Large intestine (tissue), 3 donors: ENCODE measurements at regions not wholly inside any gene's neighbourhood (a gene's known extent, or its start where the extent isn't known, plus 50 kb on each side); places are given as distances from the start of the nearest gene placed in this dataset.

Experiments
- DNase-seq, 2 donors: peaks; one replicate each; pipeline versions ENCODE4 v3.0.0 to v3.0.0-alpha.2; 2013
- H3K27ac ChIP-seq: one replicate; pipeline ENCODE4 v1.5.1; 2013; ENCODE audit warnings: low read length
- H3K27me3 ChIP-seq: 2 replicates; pipeline ENCODE4 v1.6.1; 2013; ENCODE audit warnings: low read length; ENCODE audit not compliant: control insufficient read depth, insufficient read depth
- H3K36me3 ChIP-seq: 2 replicates; pipeline ENCODE4 v1.6.1; 2013; ENCODE audit warnings: low read length; ENCODE audit not compliant: control insufficient read depth, insufficient read depth
- H3K4me1 ChIP-seq: one replicate; pipeline ENCODE4 v1.6.1; 2013; ENCODE audit warnings: low read length; ENCODE audit not compliant: control insufficient read depth, insufficient read depth
- H3K4me3 ChIP-seq: one replicate; pipeline ENCODE4 v1.5.1; 2013; ENCODE audit warnings: low read length
- H3K9me3 ChIP-seq: one replicate; pipeline ENCODE4 v1.6.1; 2013; ENCODE audit warnings: mild to moderate bottlenecking, low read depth, low read length, moderate library complexity; ENCODE audit not compliant: control insufficient read depth
- WGBS: methylation state at CpG from one replicate; pipeline ENCODE4 v1.1.5; 2013; ENCODE audit warnings: low lambda C conversion rate; ENCODE audit not compliant: insufficient coverage; 5-methylcytosine and 5-hydroxymethylcytosine counted together

DNA sequence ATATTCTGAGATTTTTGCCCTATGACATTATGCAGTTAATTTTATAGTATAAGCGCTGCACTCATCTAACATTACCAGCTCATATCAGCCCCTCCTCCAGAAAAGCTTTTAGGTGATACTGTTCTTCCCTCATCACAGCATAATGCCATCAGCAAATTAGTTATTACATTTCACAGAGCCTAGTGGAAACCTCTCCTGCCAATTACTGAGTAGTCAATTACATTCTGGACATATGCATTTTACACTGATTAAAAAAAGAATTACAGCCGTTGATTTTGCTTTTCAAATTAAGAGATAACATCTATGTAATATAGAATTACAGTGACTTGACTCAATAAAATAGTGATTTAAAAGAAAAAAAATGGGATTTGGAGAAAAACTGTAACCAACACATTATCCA is 542.1 kb downstream of the UQCRFS1 start:
- no peak for DNase-seq
- Histone ChIP-seq H3K9me3 (peaks cover 3% of the 10 kb centered on the region), H3K27me3 (no peaks in the 10 kb centered on the region), H3K27ac (no peak overlapping the region), H3K4me1 (no peaks in the 10 kb centered on the region), H3K36me3 (no peaks in the 10 kb centered on the region), H3K4me3 (no peak overlapping the region)
- WGBS = 65% methylated on average over 2 of the region's 2 CpGs

DNA sequence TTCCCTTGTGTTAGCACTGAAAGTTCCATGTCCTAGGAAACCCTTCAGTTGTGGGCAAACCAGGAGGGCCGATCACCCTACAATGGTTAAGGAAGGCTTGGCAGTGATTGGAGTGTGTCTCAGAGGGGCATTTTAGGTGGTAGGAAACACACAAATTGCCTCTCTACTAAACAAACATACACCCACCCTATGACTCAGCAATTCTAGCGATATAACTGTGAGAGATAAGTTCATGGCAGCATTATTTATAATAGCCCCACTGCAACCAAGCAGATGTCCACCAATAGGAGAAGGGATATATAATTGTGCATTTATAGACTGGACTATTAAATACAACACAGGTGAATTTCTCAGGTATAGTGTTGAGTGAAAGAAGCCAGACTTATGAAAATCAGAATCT is 543.1 kb downstream of the UQCRFS1 start:
- no CpG with 5 or more reads among the region's 2 CpGs for WGBS
- Histone ChIP-seq H3K27me3 (no peaks in the 10 kb centered on the region), H3K27ac (no peak overlapping the region), H3K4me1 (no peaks in the 10 kb centered on the region), H3K4me3 (no peak overlapping the region), H3K9me3 (peaks cover under 1% of the 10 kb centered on the region), H3K36me3 (no peaks in the 10 kb centered on the region)
- DNase-seq = no peak

DNA sequence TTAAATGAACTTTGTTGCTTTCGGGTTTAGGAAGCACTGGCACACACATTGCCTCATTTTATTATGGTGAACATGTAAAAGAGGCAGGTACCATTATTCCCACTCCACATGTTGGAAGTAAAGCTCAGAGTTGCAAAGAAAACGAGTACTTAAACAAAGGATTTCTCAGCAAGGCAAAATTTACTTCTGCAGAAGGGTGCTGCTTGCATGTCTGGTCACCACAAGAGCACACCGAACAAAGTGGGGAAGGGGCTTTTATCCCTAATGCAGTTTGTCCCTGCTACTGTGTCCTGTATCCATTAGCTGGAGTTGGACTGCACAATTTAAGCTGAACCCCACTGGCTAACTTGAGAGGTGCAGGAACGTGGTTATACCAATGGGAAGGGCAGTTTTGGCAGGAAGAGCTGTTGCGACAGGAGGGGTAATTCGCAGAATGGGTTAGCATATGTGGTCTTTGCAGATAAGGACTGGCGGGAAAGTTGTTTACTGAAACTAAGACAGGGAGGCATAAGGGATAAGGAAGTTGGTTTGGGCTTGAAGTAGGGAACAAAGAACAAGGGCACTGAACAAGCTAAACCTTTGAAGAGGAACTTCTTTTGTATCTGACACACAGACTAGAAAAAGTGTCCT is 545.5 kb downstream of the UQCRFS1 start:
- H3K9me3 ChIP-seq = no peaks in the 10 kb centered on the region
- H3K4me3 ChIP-seq = no peak overlapping the region
- no peak for DNase-seq
- WGBS = 67% methylated on average over 1 of the region's 7 CpGs
- no peaks in the 10 kb centered on the region for H3K27me3 ChIP-seq
- no peaks in the 10 kb centered on the region for H3K36me3 ChIP-seq
- H3K4me1 ChIP-seq = no peaks in the 10 kb centered on the region
- H3K27ac ChIP-seq = no peak overlapping the region

DNA sequence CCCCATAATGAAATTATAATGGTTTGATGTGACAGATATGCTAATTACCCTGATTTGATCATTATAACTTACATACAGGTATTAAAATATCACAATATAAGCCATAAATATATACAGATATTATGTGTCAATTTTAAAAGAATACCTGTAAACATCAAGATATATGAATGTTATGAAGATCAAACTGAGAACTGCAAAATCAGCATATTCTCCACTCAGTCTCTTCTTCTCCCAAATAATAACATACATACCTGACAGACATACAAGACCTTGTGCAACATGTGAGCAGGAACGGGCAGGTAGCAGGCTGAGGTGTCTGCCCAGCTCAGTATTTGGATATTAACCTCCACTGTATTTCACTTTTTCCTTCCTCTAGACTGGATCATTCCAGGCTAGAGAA is 547.2 kb downstream of the UQCRFS1 start:
- DNase-seq = no peak
- no CpG with 5 or more reads among the region's 1 CpG for WGBS
- H3K9me3 ChIP-seq = no peaks in the 10 kb centered on the region
- no peaks in the 10 kb centered on the region for H3K36me3 ChIP-seq
- H3K27me3 ChIP-seq = no peaks in the 10 kb centered on the region
- no peak overlapping the region for H3K27ac ChIP-seq
- no peak overlapping the region for H3K4me3 ChIP-seq
- H3K4me1 ChIP-seq = no peaks in the 10 kb centered on the region

DNA sequence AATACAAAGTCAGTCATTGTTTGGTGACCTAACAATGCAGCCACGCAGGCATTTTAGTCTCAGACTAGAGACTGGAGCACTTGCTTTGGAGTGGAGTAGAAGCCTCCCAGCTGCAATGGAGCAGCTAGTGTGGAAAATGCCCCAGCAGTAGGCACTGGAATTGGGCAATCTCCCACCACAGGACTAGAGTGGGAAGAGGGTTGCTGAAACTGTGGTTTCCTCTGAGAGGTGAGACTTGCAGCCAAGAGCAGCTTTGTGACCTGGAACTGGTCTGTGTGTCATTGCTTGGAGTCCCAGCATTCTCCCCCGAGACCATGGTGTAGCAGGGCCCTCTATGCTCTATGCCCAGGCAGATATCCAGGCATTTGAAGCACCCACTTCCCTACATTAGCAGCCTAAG is 556.3 kb downstream of the UQCRFS1 start:
- no peak for DNase-seq
- no peaks in the 10 kb centered on the region for H3K36me3 ChIP-seq
- no peak overlapping the region for H3K4me3 ChIP-seq
- no CpG with 5 or more reads among the region's 2 CpGs for WGBS
- no peaks in the 10 kb centered on the region for H3K4me1 ChIP-seq
- no peaks in the 10 kb centered on the region for H3K9me3 ChIP-seq
- no peaks in the 10 kb centered on the region for H3K27me3 ChIP-seq
- H3K27ac ChIP-seq = no peak overlapping the region

DNA sequence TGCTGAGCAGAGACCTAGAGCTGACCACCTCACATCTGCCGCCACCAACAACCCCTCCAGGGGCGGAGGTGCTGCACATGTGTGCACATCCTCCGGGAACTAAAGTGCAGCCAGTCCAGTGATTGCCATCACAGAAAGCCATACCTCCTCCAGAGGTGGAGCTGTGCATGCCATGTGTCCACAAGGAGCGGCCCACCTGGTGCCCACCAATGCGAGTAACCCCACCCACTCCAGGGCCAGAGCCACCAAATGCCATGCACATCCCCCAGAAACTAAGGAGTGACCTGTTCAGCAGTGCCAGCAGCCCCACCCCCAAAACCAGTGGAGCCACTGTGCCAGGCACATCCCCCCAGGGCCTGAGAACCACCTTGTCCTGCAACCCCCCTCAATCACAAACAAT is 557.9 kb downstream of the UQCRFS1 start:
- Histone ChIP-seq H3K4me3 (no peak overlapping the region), H3K9me3 (no peaks in the 10 kb centered on the region), H3K27ac (no peak overlapping the region), H3K4me1 (no peaks in the 10 kb centered on the region), H3K27me3 (no peaks in the 10 kb centered on the region), H3K36me3 (no peaks in the 10 kb centered on the region)
- DNase-seq = no peak
- no CpG with 5 or more reads among the region's 5 CpGs for WGBS

DNA sequence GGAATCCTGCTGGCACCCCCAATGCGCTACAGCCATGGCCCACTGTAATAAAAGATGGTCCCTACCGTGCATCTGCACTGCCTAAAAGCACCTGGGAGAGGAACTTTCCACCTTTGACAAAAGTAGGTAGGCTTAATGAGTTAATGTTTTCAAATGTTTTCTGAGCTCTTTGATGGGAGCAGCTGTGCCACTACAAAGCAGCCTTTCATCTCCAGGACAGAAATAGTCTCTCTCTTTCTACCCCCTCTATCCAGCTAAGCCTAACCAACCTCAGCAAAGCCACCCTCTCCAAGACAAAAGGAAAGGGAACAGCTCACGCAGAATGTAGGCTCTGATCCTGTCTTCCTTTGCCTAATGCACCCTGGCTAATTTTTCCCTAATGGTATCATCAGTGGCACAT is 560.2 kb downstream of the UQCRFS1 start:
- Histone ChIP-seq H3K27me3 (no peaks in the 10 kb centered on the region), H3K27ac (no peak overlapping the region), H3K36me3 (no peaks in the 10 kb centered on the region), H3K9me3 (no peaks in the 10 kb centered on the region), H3K4me1 (no peaks in the 10 kb centered on the region), H3K4me3 (no peak overlapping the region)
- WGBS = no CpG with 5 or more reads among the region's 3 CpGs
- no peak for DNase-seq

DNA sequence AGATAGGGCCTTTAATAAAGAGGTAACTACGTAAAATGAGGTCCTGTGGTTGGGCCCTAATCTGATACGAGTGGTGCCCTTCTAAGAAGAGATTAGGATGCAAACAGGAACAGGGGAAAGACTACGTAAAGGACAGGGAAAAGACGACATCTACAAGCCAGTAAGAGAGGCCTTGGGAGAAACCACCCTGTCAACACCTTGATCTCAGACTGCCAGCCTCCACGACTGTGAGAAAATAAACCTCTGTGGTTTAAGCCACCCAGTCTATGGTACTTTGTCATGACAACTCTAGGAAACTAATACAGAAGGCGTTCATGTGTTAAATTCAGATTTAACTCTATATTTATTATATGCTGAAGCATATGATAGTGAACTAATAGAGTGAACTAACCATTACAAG is 566.3 kb downstream of the UQCRFS1 start:
- Histone ChIP-seq H3K9me3 (no peaks in the 10 kb centered on the region), H3K4me1 (no peaks in the 10 kb centered on the region), H3K27ac (no peak overlapping the region), H3K27me3 (no peaks in the 10 kb centered on the region), H3K4me3 (no peak overlapping the region), H3K36me3 (no peaks in the 10 kb centered on the region)
- WGBS = 83% methylated on average over 1 of the region's 6 CpGs
- DNase-seq = no peak

DNA sequence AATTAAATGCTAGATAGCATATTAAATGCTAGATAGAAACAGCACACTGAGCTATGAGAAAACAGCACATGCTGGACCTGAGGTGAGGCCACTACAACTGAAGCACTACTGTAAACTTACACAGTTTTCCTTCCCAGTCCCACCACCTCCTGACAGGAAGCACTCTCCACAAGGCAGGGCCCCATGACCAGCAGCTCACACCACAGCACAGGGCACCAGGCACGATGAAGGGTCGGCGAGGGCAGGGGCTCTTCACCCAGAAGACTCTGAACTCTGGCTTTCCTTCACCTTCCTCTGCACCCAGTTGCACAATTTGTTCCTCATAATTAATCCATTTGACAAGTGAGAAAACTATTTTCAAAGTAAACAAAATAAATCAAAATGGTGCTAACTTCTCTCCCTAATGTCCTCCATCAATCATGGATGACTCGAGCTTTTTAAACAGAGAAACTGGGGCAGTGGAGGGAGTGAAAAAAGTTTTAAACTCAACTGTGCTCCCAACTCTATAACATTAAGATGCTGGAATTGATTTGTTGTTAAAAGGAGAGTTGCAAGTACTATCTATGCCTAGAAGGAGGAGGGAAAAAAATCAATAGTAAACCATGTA is 568.7 kb downstream of the UQCRFS1 start:
- H3K9me3 ChIP-seq = no peaks in the 10 kb centered on the region
- H3K27me3 ChIP-seq = no peaks in the 10 kb centered on the region
- H3K36me3 ChIP-seq = no peaks in the 10 kb centered on the region
- WGBS = no CpG with 5 or more reads among the region's 4 CpGs
- H3K27ac ChIP-seq = no peak overlapping the region
- H3K4me3 ChIP-seq = no peak overlapping the region
- H3K4me1 ChIP-seq = no peaks in the 10 kb centered on the region
- no peak for DNase-seq

DNA sequence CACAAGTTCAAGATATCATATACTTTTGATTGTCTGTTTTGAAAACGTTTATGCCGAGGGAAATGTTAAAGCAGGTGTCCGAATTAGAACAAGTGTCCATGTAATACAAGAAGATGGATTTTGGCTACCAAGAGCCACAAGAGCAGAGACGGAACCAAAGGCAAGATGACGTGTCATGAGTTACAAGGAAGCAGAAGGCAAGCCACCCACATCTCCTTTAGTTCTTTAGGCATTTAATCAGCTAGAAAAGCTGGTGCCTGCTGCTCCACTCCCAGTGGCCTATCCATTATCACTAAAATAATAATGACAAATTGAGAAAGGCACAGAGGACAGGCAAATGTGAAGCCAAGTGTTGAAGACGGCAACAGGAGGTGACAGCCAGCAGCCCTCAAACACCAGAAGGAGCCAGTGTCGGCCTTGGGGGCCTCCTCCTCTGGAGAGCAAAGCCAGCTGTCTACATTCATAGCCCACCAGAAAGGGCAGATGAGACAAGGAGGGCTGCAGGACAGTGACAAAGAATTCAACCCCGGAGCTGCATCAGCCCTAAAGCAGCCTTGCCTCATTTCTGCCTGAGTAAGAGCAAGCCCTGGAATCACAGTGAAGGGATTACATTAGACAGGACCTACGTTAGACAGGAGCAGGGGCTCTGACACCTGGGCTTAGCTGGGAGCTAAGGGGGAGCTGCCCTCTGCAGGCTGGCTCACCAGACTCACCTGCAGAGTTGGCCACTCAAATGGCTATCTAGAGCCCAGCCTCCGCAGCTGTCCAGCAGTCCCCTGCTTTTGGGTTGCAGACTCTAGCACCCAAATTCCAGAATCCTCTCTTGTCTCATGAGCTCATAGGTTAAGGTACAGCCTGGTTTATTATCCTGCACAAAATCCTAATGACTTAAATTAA is 569.9 kb downstream of the UQCRFS1 start:
- H3K4me3 ChIP-seq = no peak overlapping the region
- H3K9me3 ChIP-seq = no peaks in the 10 kb centered on the region
- no peaks in the 10 kb centered on the region for H3K27me3 ChIP-seq
- no peaks in the 10 kb centered on the region for H3K4me1 ChIP-seq
- no peaks in the 10 kb centered on the region for H3K36me3 ChIP-seq
- no peak for DNase-seq
- 74% methylated on average over 6 of the region's 10 CpGs for WGBS
- H3K27ac ChIP-seq = no peak overlapping the region
